Uterus (tissue), 2 donors: ENCODE measurements at regions not wholly inside any gene's neighbourhood (a gene's known extent, or its start where the extent isn't known, plus 50 kb on each side); places are given as distances from the start of the nearest gene placed in this dataset.

ENCODE experiments used
- POLR2A ChIP-seq, 2 donors: fragments of 450-650 bp; IDR thresholded peaks; one replicate each; pipeline ENCODE4 v1.6.1; 2016; ENCODE audit warnings: antibody characterized with exemption in 2 of 2, mild to moderate bottlenecking in 1 of 2, moderate library complexity in 1 of 2
- TF ChIP-seq, protein P1 (sequence below), 4 experiments: fragments of 200-600 bp in 2 of 4; fragments of 450-650 bp in 2 of 4; sonication (generic) in 2 of 4; IDR thresholded peaks; one replicate each; pipeline ENCODE4 v1.5.1; 2016 to 2019; ENCODE audit warnings: antibody characterized with exemption in 4 of 4, mild to moderate bottlenecking in 2 of 4, moderate library complexity in 1 of 4

DNA sequence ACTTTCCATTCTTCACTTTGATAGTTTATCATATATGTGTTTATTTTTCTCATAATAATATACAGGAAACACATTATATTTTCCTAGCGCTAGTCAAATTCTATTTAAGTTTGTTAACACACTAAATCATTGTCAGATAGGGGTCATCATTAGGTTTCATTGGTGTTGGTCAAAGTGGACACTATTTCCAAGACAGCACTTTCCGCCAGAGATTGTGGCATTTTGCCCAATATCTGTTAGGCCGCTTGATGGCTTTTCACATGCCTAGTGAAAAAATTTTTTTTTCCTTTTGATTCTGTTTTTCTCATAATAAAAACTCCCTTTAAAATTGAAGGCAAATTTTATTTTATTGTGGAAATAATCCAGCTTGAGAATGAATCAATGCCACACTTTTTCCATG lies 495.4 kb upstream of the AKR1E2 start:
- TF ChIP-seq, protein P1, sequence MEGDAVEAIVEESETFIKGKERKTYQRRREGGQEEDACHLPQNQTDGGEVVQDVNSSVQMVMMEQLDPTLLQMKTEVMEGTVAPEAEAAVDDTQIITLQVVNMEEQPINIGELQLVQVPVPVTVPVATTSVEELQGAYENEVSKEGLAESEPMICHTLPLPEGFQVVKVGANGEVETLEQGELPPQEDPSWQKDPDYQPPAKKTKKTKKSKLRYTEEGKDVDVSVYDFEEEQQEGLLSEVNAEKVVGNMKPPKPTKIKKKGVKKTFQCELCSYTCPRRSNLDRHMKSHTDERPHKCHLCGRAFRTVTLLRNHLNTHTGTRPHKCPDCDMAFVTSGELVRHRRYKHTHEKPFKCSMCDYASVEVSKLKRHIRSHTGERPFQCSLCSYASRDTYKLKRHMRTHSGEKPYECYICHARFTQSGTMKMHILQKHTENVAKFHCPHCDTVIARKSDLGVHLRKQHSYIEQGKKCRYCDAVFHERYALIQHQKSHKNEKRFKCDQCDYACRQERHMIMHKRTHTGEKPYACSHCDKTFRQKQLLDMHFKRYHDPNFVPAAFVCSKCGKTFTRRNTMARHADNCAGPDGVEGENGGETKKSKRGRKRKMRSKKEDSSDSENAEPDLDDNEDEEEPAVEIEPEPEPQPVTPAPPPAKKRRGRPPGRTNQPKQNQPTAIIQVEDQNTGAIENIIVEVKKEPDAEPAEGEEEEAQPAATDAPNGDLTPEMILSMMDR (IDR thresholded peaks at IDR 0.05) = no peak
- no peak for TF ChIP-seq POLR2A (IDR thresholded peaks at IDR 0.05)
